ENCODE measurements at regions not wholly inside any gene's neighbourhood (a gene's known extent, or its start where the extent isn't known, plus 50 kb on each side); places are given as distances from the start of the nearest gene placed in this dataset.

DNA sequence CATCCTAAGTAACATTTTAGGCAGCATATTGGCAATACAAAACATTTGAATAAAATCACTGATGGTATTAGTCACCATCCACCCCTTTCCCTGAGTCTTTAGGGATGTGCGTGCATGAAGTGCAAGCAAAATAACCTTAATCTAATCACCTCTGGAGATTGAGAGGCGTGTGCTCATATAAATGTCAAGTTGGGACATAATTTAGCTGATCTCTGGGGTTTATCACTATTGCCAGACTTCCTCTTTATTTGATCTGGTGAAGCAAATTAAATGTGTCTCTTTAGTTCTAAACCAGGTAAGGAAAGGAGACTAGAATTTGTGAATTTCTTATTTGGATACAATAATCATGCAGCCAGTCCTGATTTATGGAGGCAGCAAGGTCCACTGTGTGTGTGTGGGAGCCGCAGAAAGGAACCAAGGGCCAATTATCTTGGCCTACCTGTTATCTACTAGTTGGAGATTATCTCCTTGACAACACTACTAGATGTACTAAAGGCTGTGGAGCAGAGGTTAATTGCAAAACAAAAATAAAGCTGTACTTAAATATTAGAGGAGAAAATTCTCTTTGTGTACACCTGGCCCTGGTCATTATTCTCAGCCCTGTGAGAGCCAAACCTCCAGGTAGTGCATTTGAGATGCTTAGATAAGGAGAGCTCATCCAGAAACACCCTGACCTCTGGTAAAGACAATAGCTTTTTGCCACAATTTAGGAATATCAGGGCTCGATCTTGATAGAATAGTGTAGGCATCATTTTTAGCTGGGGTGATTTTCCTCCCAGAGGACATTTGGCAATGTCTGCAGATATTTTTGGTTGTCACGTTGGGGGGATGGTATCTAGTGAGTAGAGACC lies 78.2 kb downstream of the HRH4 start:
- Histone ChIP-seq H3K14ac (ENCODE audit: insufficient read length) (no peak overlapping the region), H2AK5ac (ENCODE audit: low read depth, low read length) (no peak overlapping the region), H2BK5ac (ENCODE audit: low read depth, low read length) (no peak overlapping the region), H3K4ac (replicated peaks; ENCODE audit: insufficient read length, low read depth, low read length) (no peak overlapping the region), H2AFZ (ENCODE audit: low read length) (no peak overlapping the region), H4K5ac (ENCODE audit: insufficient read length, low read depth, low read length) (no peak overlapping the region), H3K9ac (replicated peaks in 1 of 4; ENCODE audit: extremely low read depth in 1 of 4, low read depth in 3 of 4, low read length in 3 of 4) (no peak overlapping the region), H3K9me3 (ENCODE audit: insufficient read depth in 2 of 2, low read depth in 1 of 2, low read length in 1 of 2) (no peaks in the 10 kb centered on the region), H3K18ac (ENCODE audit: extremely low read depth, low read length) (no peak overlapping the region), H4K8ac (ENCODE audit: extremely low read depth, insufficient read depth, low read length) (no peak overlapping the region), H3K79me1 (ENCODE audit: low read depth, low read length) (no peaks in the 10 kb centered on the region), H4K91ac (replicated peaks; ENCODE audit: insufficient read length, low read length) (no peak overlapping the region), H3K4me1 (replicated peaks in 1 of 4; ENCODE audit: control insufficient read depth in 3 of 4, insufficient read depth in 4 of 4, low read length in 3 of 4) (no peaks in the 10 kb centered on the region), H4K20me1 (replicated peaks in 1 of 2; ENCODE audit: control insufficient read depth in 1 of 2, insufficient read depth in 2 of 2, low read length in 2 of 2) (no peaks in the 10 kb centered on the region), H3K27ac (ENCODE audit: low read depth, low read length) (no peak overlapping the region), H3K27me3 (replicated peaks in 1 of 4; ENCODE audit: control insufficient read depth in 3 of 4, extremely low read depth in 1 of 4, insufficient read depth in 3 of 4, low read length in 3 of 4) (no peaks in the 10 kb centered on the region), H3K23ac (ENCODE audit: insufficient read length) (no peak overlapping the region), H3K23me2 (ENCODE audit: low read depth, low read length) (no peaks in the 10 kb centered on the region), H3K79me2 (ENCODE audit: control insufficient read depth in 1 of 2, insufficient read depth in 2 of 2, low read length in 2 of 2) (no peaks in the 10 kb centered on the region), H2BK20ac (ENCODE audit: low read length) (no peak overlapping the region), H3K4me3 (ENCODE audit: extremely low read depth in 1 of 4, insufficient read depth in 2 of 4, low read depth in 3 of 4, low read length in 4 of 4) (no peak overlapping the region), H2BK12ac (ENCODE audit: low read depth, low read length) (no peak overlapping the region), H3K36me3 (ENCODE audit: control insufficient read depth in 2 of 4, insufficient read depth in 4 of 4, low read length in 3 of 4) (no peaks in the 10 kb centered on the region), H2BK15ac (ENCODE audit: low read length) (no peak overlapping the region), H3K4me2 (ENCODE audit: insufficient read depth in 1 of 2, low read depth in 2 of 2, low read length in 2 of 2) (no peak overlapping the region), H2BK120ac (replicated peaks; ENCODE audit: low read depth, low read length) (no peak overlapping the region), H3K56ac (replicated peaks; ENCODE audit: insufficient read length, low read depth, low read length) (no peak overlapping the region)
- ChIA-PET POLR2A (ENCODE audit: partially characterized antibody) (no interaction called here), CTCF (ENCODE audit: partially characterized antibody) (interaction anchor here (1.9 to 12.2 kb wide), 3 partner anchors 24 to 192 kb away, joined by 6 to 172 read pairs (median 11); no protein-coding TSS in a partner anchor)
- TF ChIP-seq NANOG (IDR thresholded peaks at IDR 0.05; ENCODE audit: insufficient read depth, low read depth, low read length, poor library complexity, severe bottlenecking) (no peak), RNF2 (IDR thresholded peaks at IDR 0.05; ENCODE audit: borderline replicate concordance, low read depth, low read length, missing control alignments, poor library complexity, severe bottlenecking) (no peak), SP1 (IDR thresholded peaks at IDR 0.05; ENCODE audit: low read depth, low read length) (no peak), POLR2A (IDR thresholded peaks at IDR 0.05; ENCODE audit: control extremely low read depth in 1 of 2, low read depth in 2 of 2, low read length in 2 of 2) (no peak), KDM1A (IDR thresholded peaks at IDR 0.05; ENCODE audit: borderline replicate concordance, low read length) (no peak)
- no peak for DNase-seq (ENCODE audit: low read depth in 1 of 2, low spot score in 2 of 2)
- 82% methylated on average over 5 of the region's 5 CpGs; no CpG with 5 or more reads in 1 of the 2 experiments for WGBS, 2 experiments (ENCODE audit: extremely low coverage in 1 of 2, insufficient coverage in 1 of 2, insufficient read length in 1 of 2, insufficient replicate concordance in 2 of 2, low coverage in 1 of 2, low lambda C conversion rate in 2 of 2, missing lambda C conversion rate in 1 of 2)
- no peak for FAIRE-seq
